HG03354 (cell line): ENCODE measurements at regions not wholly inside any gene's neighbourhood (a gene's known extent, or its start where the extent isn't known, plus 50 kb on each side); places are given as distances from the start of the nearest gene placed in this dataset.

Experiments
- ATAC-seq: cut with Tn5 transposase; IDR thresholded peaks from one replicate; pipeline ENCODE4 v1.9.1; 2021; ENCODE audit warnings: mild to moderate bottlenecking; ENCODE audit not compliant: unreplicated experiment, poor library complexity, severe bottlenecking

DNA sequence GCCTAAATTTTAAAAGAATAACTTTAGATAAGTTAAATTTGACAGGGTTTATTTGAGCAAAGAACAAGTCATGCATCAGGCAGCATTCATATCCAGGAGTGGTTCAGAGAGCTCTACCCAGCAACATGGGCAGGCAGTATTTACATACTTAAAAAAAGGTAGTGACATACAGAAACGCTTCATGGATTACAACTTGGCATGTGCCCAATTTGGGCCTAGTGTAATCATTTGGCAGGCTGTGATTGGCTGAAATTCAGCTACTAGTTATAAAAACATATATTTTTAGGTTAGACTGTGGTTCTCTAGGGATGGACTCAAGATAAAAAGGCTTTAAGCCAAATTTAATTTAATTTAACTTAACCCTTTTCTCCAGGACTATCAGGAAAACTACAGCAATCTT is 374.0 kb upstream of the ADAMTS16 start:
- no peak for ATAC-seq

DNA sequence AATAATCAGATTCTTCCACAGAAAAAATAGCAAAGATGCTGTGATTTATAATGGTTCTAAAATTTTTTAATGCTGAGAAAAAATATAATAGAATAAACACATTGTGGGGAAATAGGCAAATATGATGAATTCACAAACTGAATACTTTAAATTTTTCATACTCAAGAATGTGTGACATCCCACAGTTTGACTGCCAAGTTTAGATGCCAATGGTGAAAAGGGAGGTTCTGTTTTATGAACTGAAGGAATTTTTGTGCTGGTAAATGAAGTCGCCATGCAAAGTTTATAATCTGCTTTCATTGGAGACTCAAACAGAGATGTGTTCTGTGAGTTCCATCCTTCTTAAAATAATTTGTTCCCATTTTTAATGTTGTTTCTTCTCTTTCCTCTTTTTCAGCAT is 367.5 kb upstream of the ADAMTS16 start:
- ATAC-seq = no peak

DNA sequence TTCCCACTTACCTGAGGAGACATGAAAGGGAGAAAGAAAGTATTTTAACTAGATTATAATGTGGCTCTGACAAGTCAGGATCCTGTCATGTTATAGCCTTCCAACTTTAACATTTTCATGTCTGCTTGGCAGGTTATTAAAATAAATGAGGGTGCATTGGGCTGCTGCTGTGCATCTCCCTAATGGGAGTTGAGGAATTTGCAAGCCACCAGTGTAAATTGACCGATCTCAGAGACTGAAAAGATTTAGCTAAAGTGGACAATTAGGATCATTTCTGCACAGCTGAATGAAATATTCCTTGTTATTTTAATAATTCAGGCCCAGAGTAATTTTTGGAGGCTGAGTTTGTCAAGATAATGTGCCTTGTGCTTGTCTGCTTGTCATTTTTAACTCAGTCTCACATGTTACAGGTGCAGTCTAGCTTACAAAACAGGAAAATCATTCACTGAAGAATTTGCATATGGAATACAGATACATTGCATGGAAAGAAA is 366.3 kb upstream of the ADAMTS16 start:
- no peak for ATAC-seq

DNA sequence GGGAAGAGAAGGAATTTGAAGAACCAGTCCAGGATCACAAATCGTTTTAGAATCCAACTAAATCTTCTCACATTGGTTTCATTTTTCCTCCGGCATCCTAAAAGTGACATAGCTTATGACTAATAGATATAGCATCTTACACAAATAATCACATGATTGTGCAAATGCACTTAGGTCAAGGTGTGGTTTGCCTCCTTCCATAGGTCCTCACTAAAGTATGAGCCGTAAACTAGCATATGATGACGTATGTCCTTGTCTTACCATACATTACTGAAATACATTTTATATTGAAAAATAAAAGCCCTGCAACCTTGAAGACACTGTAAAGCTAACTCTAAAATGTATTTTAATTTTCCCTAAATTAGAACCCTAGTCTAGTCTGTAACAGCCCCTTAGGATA is 362.7 kb upstream of the ADAMTS16 start:
- no peak for ATAC-seq

DNA sequence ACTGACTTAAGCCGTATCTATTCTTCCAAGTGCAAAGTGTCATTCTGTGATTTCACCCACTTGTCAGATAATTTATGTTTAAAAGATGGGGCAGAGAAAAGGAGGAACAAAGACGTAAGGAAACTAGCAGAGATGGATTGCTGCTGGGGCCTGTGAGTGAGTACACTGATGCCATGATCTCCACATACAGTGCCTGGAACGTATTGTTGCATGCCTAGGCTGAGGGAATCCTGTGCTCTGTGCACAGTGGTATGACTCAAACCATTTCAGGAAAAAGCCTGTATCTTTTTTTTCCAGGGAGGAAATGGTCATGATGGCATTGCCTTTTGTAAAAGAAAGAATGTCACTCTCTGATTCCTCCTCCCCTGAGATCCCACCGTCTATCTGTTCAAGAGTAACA is 359.5 kb upstream of the ADAMTS16 start:
- no peak for ATAC-seq

DNA sequence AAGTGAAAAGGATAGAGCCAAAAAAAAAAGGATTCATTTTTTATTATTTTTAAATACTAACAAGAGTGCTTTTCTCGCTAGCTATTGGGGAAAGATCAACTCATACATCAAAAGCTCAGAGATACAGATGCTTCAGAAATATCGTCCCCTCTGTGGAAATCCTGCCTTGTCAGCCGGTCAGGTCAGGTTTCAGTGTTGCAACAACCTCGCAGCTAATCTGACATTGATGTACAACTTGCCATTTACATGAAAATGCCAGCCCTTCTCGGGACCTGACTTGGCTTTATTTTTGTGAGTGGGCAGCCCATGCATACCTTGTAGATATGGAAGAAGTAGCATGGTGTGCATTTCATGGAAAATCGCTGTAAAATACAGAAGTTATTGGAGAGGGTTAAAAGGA is 358.8 kb upstream of the ADAMTS16 start:
- ATAC-seq = no peak

DNA sequence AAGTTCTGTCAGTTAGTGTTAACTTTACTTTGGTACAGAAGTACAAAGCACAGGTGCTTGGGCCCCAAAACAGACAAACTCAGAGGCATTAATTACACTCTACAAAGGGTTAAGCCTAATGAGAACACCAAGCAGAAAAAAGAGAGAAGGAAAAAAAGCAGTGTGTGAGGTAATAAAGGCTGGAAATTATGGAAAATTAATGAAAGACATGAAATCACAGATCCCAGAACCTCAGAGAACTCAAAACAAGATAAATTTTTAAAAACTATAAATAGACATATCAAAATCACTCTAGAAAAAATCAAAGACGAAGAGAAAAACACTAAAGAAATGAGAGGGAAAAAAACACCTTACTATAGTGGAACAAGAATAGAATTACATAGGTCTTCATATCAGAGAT is 354.2 kb upstream of the ADAMTS16 start:
- no peak for ATAC-seq

DNA sequence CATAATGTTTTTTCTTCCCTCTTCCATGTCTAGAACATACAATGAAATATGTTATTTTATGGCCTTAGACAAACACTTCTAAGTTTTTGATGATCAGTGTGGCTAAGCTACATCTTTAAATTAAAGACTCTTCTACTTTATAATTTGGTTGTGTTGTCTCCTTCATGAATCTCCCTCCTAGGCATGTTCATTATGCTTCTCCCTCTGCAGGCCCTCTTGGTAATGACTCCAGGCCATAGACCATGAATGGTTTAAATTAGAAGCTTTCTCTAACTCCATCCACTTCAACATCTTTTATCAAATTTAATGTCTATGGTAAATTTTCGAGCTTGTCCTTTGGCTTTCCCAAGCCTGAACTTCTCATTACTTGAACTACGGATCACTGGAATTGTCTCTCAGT is 342.7 kb upstream of the ADAMTS16 start:
- ATAC-seq = no peak

DNA sequence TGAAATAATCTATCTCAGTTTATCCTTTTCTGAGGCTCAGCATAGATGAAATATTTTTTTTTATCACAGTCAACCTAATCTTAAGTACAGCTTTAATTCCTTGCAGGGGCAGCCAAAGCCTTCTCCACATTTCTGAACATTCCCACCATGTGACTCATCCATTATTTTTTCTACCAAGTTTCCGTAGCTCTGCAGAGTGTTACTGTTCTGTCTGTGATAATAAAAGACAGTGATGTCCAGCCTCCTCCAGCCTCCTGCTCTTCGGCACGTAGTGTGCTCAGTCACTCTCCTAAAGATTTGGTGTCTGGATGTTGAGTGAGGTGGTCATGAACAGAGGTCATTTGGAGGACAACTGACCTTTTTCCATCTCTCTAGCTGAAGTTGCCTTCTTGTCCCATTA is 338.1 kb upstream of the ADAMTS16 start:
- ATAC-seq = no peak

DNA sequence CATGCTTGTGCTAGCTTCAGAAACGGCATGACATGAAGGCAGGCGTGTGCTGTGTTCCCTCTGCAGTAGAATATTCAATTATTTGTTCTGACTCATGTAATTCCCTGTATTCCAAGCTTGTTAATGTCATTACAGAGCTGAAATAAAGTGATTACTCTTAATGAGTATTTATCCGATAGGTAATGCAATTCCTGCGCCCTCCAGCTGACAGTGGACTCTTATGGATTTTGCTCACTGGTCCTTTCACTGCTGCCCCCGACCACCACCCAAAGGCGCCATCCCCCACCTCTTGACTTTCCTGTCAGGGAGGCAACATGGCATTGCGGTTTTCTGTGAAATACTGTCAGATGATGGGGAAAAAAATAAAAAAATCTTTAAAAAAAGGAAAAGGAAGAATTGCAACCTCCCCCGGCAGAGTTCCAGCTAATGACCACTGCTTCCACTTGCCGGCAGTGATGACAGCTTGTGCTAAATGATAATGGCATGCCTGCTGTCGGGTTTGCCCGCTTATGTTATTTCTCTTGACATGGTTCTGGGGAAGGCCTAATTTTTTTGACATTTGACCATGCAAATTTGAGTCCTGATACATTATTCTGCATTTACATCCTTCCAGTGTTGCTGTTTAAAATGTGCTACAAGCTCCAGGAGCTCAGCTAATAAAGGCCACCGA is 335.3 kb upstream of the ADAMTS16 start:
- no peak for ATAC-seq

DNA sequence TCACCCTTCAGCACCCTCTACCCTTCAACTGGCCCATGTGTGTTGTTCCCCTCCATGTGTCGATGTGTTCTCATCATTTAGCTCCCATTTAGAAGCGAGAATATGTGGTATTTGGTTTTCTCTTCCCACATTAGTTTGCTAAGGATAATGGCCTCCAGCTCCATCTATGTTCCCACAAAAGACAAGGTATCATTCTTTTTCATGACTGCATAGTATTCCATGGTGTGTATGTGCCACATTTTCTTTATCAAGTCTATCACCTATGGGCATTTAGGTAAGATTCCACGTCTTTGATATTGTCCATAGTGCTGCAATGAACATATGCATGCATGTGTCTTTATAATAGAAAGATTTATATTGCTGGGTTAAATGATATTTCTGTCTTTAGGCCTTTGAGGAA is 325.1 kb upstream of the ADAMTS16 start:
- no peak for ATAC-seq

DNA sequence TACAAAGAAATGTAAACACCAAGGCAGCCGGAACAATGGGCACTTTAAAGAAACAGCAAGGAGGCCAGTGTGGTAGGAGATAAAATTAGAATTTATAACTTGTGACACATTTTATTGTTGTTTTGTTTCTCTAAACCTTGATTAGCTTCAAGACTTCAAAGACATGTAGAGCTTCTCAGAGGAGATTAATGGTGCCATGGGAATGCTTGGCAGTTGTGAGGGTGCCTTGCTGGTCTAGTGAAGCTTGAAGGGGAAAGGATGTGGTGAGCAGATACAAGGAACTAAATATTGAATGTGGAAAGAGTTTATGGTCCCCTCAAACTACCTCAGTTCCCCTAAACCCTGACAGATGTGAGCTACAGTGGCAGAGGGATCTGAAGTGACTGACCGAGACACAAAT is 322.4 kb upstream of the ADAMTS16 start:
- no peak for ATAC-seq

DNA sequence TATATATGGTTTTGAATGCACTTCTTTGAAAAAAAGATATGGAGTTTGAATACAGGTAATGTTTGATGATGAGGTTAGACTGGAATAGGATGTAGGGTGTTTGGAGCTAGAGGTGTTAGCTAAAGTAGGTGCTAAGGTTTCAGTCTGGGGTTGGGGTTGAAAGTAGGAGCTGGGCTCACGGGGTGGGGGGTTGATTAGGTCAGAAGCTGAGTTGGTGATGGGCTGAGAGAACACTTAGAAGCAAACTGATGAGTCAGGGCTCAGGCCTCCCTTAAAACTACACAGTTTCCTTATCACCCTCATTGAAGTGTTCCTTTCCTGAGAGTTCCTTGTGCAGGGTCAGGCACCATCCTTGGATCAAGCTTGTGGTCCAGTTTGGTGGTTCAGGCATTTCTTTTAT is 308.8 kb upstream of the ADAMTS16 start:
- no peak for ATAC-seq

DNA sequence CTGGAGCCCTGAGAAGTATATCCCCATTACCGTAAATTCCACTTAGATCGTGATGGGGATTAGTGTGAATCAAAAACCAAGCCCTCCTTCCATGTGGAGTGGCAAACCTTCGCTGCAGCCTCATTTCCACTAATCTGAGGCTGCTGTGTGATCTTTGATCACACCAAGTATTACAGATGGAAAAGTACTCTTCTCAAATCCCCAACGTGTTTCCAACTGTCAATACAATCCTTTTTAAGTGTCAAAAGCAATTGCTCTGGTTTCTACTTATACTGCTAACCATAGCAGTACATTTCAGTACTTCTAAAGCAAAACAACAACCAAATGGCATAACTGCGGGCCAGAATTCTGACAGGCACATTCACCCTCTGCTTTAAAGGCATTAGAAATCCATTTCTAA is 307.7 kb upstream of the ADAMTS16 start:
- ATAC-seq = no peak

DNA sequence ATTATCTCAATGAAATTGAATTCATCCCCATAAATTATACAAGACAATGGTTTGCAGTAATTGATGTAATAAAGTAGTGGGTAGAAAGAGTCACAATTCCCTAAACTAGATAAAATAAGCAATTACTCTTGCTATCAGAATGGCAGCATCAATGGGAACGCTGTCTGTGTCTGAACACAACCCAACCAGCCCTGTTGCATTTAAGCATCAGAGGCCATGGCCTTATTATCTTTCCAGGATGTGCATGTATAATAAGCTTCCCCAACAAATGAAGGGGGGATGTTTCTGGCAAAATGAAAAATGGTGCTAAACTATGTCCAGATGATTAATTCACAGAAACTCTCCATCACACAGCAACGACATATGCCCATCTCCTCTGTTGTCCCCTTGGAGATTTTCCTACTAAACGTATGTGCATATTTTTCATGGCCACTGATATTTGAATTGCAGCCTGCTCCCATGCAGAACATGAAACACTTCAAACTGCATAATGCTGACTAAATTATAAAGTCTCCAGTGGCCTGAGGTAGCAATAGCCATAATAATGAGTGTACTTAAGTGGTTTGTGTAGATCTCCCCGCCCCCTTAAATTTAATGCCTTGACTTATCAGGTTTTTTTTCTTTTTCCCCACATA is 306.9 kb upstream of the ADAMTS16 start:
- ATAC-seq = no peak

DNA sequence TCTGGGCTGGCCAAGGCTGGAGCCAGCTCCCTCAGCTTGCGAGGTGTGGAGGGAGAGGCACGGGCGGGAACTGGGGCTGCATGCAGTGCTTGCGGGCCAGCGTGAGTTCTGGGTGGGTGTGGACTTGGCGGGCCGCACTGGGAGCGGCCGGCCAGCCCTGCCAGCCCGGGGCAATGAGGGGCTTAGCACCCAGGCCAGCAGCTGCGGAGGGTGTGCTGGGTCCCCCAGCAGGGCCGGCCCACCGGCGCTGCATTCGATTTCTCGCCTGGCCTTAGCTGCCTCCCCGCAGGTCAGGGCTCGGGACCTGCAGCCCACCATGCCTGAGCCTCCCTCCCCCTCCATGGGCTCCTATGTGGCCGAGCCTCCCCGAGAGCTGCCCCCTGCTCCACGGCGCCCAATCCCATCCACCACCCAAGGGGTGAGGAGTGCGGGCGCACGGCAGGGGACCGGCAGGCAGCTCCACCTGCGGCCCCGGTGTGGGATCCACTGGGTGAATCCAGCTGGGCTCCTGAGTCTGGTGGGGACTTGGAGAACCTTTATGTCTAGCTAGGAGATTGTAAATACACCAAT is 302.6 kb upstream of the ADAMTS16 start:
- ATAC-seq = no peak

DNA sequence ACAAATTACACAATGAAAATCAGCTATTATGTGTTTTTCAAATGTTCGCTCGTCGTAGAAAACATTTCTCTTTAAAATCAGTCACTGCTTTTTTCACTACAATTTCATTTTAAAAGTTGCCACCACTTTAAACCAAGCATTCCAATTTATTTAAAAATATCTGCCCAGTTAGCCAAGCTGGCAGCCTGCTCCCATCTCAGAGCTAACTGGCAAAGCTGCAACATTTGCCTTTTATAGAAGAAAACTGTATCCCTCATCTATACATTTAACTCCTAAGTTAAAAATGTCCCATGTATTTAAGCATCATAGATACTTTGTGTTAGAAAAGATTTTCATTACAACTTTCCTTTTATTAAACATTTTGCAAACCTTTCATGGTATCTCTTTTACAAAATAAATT is 294.9 kb upstream of the ADAMTS16 start:
- no peak for ATAC-seq

DNA sequence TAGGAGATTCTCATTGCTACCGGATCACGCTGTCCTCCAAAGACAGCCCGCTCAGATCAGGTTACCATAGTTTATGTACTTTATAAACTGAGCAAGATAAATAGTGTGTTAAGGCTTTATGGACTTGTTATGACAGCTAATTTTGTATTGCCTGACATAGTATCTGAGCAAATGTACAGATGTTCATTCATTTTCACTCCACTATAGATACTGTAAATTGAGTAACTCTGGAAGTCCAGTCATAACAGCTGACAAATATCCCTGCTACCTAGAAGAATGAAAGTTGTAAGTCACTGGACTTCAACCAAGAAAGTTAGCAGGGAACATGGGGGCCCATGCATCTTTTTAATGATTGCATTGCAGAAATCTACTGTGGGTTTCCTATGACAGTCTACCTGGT is 292.4 kb upstream of the ADAMTS16 start:
- no peak for ATAC-seq

DNA sequence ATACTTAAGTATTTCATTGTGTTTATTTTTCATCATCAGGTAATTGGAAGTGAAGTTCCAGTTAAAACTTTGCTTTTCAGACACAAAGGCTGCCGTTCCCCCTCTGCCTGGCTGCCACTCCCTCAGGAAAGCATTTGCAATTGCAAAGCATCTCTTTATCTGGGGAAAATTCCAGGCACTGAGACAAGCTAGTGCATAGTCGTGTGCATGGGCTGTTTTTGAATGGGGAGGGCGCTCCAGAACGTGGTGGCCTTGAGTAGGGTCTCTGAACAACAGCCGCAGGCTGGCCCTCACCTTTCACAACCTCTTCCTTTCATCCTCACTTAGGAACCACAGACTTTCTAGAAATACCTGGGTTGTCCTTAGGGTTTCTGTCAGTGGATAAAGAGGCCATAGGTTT is 285.1 kb upstream of the ADAMTS16 start:
- ATAC-seq = no peak

DNA sequence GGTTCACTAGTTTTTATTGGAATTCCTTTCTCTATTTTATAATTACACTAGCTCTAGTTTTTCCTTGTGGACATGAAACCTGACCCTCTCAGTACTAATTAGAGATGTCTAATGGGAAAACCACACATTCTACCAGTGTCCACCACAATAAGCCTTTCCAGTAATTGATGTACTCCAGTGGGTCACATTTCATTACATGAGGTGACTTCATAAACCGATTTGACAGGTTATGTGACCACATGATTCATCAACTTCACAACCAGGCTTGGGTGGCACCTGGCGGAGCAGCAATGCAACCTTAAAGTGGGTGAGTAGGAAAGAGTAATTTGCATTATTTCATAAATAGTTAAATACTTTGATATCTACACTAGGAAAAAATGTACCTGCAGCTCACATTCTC is 284.2 kb upstream of the ADAMTS16 start:
- ATAC-seq = no peak

DNA sequence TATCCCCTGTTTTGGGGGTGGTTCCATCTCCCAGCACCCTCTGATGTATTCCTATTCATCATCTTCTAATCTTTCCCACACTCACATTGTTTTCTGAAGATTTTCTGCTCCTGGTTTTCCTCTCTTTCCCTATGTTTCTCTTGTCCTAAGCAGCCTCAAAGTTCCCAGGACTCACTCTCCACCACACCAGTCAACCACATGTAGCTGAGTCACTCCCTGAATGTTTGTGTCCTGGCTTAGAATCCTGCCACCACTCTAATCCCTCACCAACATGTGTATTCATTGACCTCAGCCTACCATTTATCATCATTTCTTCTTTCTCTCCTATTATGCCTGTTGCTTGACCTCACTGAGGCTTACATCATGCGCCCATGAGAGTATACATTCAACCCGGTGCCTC is 282.4 kb upstream of the ADAMTS16 start:
- ATAC-seq = no peak
